GM12878 (cell line): ENCODE measurements at regions not wholly inside any gene's neighbourhood (a gene's known extent, or its start where the extent isn't known, plus 50 kb on each side); places are given as distances from the start of the nearest gene placed in this dataset.

Source experiments
- CEBPB ChIP-seq, 2 experiments: fragments of 150-350 bp in 1 of 2; IDR thresholded peaks; 2 replicates each; pipeline ENCODE4 v1.6.1; 2012 to 2014; ENCODE audit warnings: low read depth in 2 of 2, low read length in 2 of 2, borderline replicate concordance in 1 of 2, inconsistent platforms in 1 of 2
- EZH2 ChIP-seq: IDR thresholded peaks from 2 replicates; pipeline ENCODE4 v1.6.1; 2012; ENCODE audit warnings: low read depth, mild to moderate bottlenecking, control low read depth, inconsistent platforms, low read length, borderline replicate concordance; ENCODE audit not compliant: control insufficient read depth
- FOS ChIP-seq: IDR thresholded peaks from 3 replicates; pipeline ENCODE4 v1.6.1; 2011; ENCODE audit warnings: borderline replicate concordance; ENCODE audit not compliant: insufficient read length; ENCODE audit errors: extremely low read depth
- FOXK2 ChIP-seq: fragments of 450-650 bp; IDR thresholded peaks from 2 replicates; pipeline ENCODE4 v1.6.1; 2017; ENCODE audit warnings: mild to moderate bottlenecking, moderate library complexity
- ZNF24 ChIP-seq: fragments of 450-650 bp; IDR thresholded peaks from 2 replicates; pipeline ENCODE4 v1.6.1; 2017; ENCODE audit warnings: antibody characterized with exemption, mild to moderate bottlenecking
- TF ChIP-seq, protein P1 (sequence below), 3 experiments: IDR thresholded peaks in 2 of 3; conservative IDR thresholded peaks in 1 of 3; 2 replicates each; pipeline ENCODE4 v1.5.1; 2011; ENCODE audit warnings: low read depth in 3 of 3, low read length in 3 of 3, mild to moderate bottlenecking in 3 of 3, control low read depth in 2 of 3, moderate library complexity in 2 of 3, inconsistent platforms in 1 of 3, mixed read lengths in 1 of 3; ENCODE audit not compliant: control insufficient read depth in 2 of 3, insufficient read depth in 1 of 3; ENCODE audit errors: extremely low read depth in 1 of 3
- TF ChIP-seq, protein P2 (sequence below): fragments of 450-650 bp; IDR thresholded peaks from 2 replicates; pipeline ENCODE4 v1.6.1; 2017; ENCODE audit warnings: borderline replicate concordance

DNA sequence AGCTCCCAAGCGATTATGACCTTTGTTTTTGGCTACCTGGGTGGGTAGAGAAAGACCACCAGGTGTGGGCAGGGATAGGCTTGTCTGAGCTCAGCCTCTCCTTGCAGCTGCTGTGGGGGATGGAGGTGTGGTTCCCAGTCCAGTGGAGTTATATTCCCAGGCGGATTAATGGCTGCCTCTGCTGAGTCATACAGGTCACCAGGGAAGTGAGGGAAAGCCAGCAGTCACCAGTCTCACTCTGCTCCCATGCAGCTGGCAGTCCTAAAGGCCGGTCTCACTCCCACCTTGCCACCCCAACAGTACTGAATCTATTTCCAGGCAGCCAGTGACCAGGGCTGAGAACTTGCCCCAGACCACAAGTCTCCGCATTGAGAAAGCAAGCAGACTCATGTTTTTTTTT is 399.2 kb downstream of the VRK1 start:
- TF ChIP-seq, protein P1, sequence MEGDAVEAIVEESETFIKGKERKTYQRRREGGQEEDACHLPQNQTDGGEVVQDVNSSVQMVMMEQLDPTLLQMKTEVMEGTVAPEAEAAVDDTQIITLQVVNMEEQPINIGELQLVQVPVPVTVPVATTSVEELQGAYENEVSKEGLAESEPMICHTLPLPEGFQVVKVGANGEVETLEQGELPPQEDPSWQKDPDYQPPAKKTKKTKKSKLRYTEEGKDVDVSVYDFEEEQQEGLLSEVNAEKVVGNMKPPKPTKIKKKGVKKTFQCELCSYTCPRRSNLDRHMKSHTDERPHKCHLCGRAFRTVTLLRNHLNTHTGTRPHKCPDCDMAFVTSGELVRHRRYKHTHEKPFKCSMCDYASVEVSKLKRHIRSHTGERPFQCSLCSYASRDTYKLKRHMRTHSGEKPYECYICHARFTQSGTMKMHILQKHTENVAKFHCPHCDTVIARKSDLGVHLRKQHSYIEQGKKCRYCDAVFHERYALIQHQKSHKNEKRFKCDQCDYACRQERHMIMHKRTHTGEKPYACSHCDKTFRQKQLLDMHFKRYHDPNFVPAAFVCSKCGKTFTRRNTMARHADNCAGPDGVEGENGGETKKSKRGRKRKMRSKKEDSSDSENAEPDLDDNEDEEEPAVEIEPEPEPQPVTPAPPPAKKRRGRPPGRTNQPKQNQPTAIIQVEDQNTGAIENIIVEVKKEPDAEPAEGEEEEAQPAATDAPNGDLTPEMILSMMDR (IDR thresholded peaks at IDR 0.05 in 2 of 3, conservative IDR thresholded peaks at IDR 0.05 in 1 of 3; ENCODE audit: control insufficient read depth in 2 of 3, extremely low read depth in 1 of 3, insufficient read depth in 1 of 3, low read depth in 3 of 3, low read length in 3 of 3), result no peak
- TF ChIP-seq FOS (no peak), FOXK2 (no peak), EZH2 (no peak), ZNF24 (no peak), CEBPB (IDR thresholded peaks at IDR 0.05; ENCODE audit: borderline replicate concordance in 1 of 2, low read depth in 2 of 2, low read length in 2 of 2) (no peak)
- TF ChIP-seq, protein P2, sequence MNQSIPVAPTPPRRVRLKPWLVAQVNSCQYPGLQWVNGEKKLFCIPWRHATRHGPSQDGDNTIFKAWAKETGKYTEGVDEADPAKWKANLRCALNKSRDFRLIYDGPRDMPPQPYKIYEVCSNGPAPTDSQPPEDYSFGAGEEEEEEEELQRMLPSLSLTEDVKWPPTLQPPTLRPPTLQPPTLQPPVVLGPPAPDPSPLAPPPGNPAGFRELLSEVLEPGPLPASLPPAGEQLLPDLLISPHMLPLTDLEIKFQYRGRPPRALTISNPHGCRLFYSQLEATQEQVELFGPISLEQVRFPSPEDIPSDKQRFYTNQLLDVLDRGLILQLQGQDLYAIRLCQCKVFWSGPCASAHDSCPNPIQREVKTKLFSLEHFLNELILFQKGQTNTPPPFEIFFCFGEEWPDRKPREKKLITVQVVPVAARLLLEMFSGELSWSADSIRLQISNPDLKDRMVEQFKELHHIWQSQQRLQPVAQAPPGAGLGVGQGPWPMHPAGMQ, result no peak
